ENCODE measurements at regions not wholly inside any gene's neighbourhood (a gene's known extent, or its start where the extent isn't known, plus 50 kb on each side); places are given as distances from the start of the nearest gene placed in this dataset.

DNA sequence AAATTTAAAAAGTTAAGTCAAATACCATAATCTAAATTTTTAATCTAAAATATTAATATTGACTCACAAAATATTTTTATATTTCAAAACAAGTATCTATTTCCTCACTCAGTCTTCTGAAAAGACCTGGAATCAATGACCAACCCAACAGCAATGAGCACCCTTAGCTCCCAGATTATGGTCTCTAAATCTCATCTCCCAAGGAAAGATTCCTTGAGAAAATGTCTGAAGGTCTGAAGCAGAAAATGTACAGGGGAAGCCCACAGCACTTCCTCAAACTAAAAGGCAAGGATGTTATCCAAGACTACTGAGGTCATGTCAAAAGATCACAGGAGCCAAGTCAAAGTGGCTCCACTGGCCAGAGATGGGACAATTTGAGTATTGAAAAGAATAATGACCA lies 51.0 kb upstream of the SLCO2A1 start:
- Histone ChIP-seq H3K4me3 (no peak overlapping the region), H3F3A (replicated peaks; ENCODE audit: low read depth) (no peaks in the 10 kb centered on the region), H3K27me3 (ENCODE audit: insufficient read depth) (no peaks in the 10 kb centered on the region), H2AFZ (no peak overlapping the region), H3K9me2 (ENCODE audit: insufficient read depth) (no peaks in the 10 kb centered on the region; the same call in 1 of the 2 replicates), H4K20me1 (replicated peaks; ENCODE audit: insufficient read depth) (0 out of 2 replicates have a peak, but pooled peaks cover 2% of the 10 kb centered on the region), H3K79me2 (replicated peaks; ENCODE audit: insufficient read depth) (no peaks in the 10 kb centered on the region), H3K4me2 (no peak overlapping the region), H3K36me3 (ENCODE audit: insufficient read depth) (no peaks in the 10 kb centered on the region), H3K4me1 (ENCODE audit: insufficient read depth) (no peaks in the 10 kb centered on the region), H3K27ac (ENCODE audit: low read depth) (no peak overlapping the region)
- H3K9me3 Mint-ChIP-seq, result peaks cover 15% of the 10 kb centered on the region
- H3K4me3 Mint-ChIP-seq, result no peak overlapping the region
- no peak for DNase-seq (ENCODE audit: low spot score)
- peaks cover 3% of the 10 kb centered on the region; the same call in 1 of the 3 replicates for H3K36me3 Mint-ChIP-seq (ENCODE audit: low read depth)
- ATAC-seq, result no peak
- TF ChIP-seq EZH2phosphoT487 (IDR thresholded peaks at IDR 0.05; ENCODE audit: unreplicated experiment) (no peak), NANOG (IDR thresholded peaks at IDR 0.05; ENCODE audit: borderline replicate concordance) (no peak), REST (IDR thresholded peaks at IDR 0.05; ENCODE audit: unreplicated experiment) (no peak), STAT1 (IDR thresholded peaks at IDR 0.05; ENCODE audit: unreplicated experiment) (no peak), CREB1 (CRISPR knock-in tag; IDR thresholded peaks at IDR 0.05; ENCODE audit: low read depth) (no peak), POLR2AphosphoS5 (IDR thresholded peaks at IDR 0.05; ENCODE audit: low read depth) (no peak), ZNF114 (CRISPR knock-in tag; IDR thresholded peaks at IDR 0.05) (no peak), CTCF (conservative IDR thresholded peaks at IDR 0.05; ENCODE audit: low read depth in 2 of 2) (no peak), ZNF462 (CRISPR knock-in tag; IDR thresholded peaks at IDR 0.05) (no peak), ZNF331 (CRISPR knock-in tag; IDR thresholded peaks at IDR 0.05; ENCODE audit: low read depth) (no peak), JUNB (IDR thresholded peaks at IDR 0.05; ENCODE audit: unreplicated experiment) (no peak), EZH2 (IDR thresholded peaks at IDR 0.05; ENCODE audit: low read depth, unreplicated experiment) (no peak)
- H3K27me3 Mint-ChIP-seq (ENCODE audit: insufficient read depth, low read depth, poor library complexity), result no peaks in the 10 kb centered on the region
- no peaks in the 10 kb centered on the region for H3K4me1 Mint-ChIP-seq
- no peak overlapping the region for H3K27ac Mint-ChIP-seq
